Mesendoderm (in vitro differentiated cells): ENCODE measurements at regions not wholly inside any gene's neighbourhood (a gene's known extent, or its start where the extent isn't known, plus 50 kb on each side); places are given as distances from the start of the nearest gene placed in this dataset.

ENCODE experiments used
- DNase-seq: peaks from one replicate; pipeline ENCODE4 v3.0.0; 2013
- H2AK5ac ChIP-seq: 2 replicates; pipeline ENCODE4 v1.6.1; 2013; ENCODE audit warnings: low read length, inconsistent platforms
- H2BK120ac ChIP-seq: 2 replicates; pipeline ENCODE4 v1.6.1; 2013; ENCODE audit warnings: low read depth, mild to moderate bottlenecking, low read length, moderate library complexity, mixed read lengths
- H2BK15ac ChIP-seq: replicated peaks from 2 replicates; pipeline ENCODE4 v1.6.1; 2013; ENCODE audit warnings: low read depth, mild to moderate bottlenecking, moderate library complexity
- H2BK5ac ChIP-seq: 2 replicates; pipeline ENCODE4 v1.6.1; 2013; ENCODE audit warnings: low read length, inconsistent platforms
- H3K18ac ChIP-seq: 2 replicates; pipeline ENCODE4 v1.6.1; 2013; ENCODE audit warnings: mild to moderate bottlenecking, low read length, mixed read lengths
- H3K23ac ChIP-seq: one replicate; pipeline ENCODE4 v1.6.1; 2013; ENCODE audit warnings: low read length
- H3K27ac ChIP-seq: 2 replicates; pipeline ENCODE4 v1.5.1; 2013; ENCODE audit warnings: low read depth, mild to moderate bottlenecking, inconsistent platforms, low read length, moderate library complexity
- H3K27me3 ChIP-seq: 2 replicates; pipeline ENCODE4 v1.6.1; 2013; ENCODE audit warnings: low read length, control low read depth, mild to moderate bottlenecking, inconsistent platforms; ENCODE audit not compliant: insufficient read depth, poor library complexity
- H3K36me3 ChIP-seq: 2 replicates; pipeline ENCODE4 v1.6.1; 2013; ENCODE audit warnings: low read length, inconsistent platforms; ENCODE audit not compliant: control insufficient read depth, insufficient read depth
- H3K4ac ChIP-seq: one replicate; pipeline ENCODE4 v1.6.1; 2013; ENCODE audit warnings: low read depth, mild to moderate bottlenecking, low read length, moderate library complexity
- H3K4me1 ChIP-seq: 2 replicates; pipeline ENCODE4 v1.6.1; 2013; ENCODE audit warnings: low read depth, low read length, inconsistent platforms; ENCODE audit not compliant: control insufficient read depth
- H3K4me2 ChIP-seq: 2 replicates; pipeline ENCODE4 v1.6.1; 2013; ENCODE audit warnings: low read length
- H3K4me3 ChIP-seq: 2 replicates; pipeline ENCODE4 v1.5.1; 2013; ENCODE audit warnings: mild to moderate bottlenecking, low read length
- H3K56ac ChIP-seq: one replicate; pipeline ENCODE4 v1.6.1; 2013; ENCODE audit warnings: low read length
- H3K79me1 ChIP-seq: 2 replicates; pipeline ENCODE4 v1.6.1; 2013; ENCODE audit warnings: low read length, inconsistent platforms
- H3K79me2 ChIP-seq: 2 replicates; pipeline ENCODE4 v1.6.1; 2013; ENCODE audit warnings: mild to moderate bottlenecking, low read length; ENCODE audit not compliant: control insufficient read depth, insufficient read depth
- H3K9ac ChIP-seq: 2 replicates; pipeline ENCODE4 v1.6.1; 2013; ENCODE audit warnings: low read length, inconsistent platforms
- H4K5ac ChIP-seq: one replicate; pipeline ENCODE4 v1.6.1; 2013; ENCODE audit warnings: low read length
- H4K8ac ChIP-seq: one replicate; pipeline ENCODE4 v1.6.1; 2013; ENCODE audit warnings: low read depth, mild to moderate bottlenecking, control low read depth, low read length, moderate library complexity
- WGBS: extraction: QIAGEN DNeasy Blood & Tissue Kit; methylation state at CpG from one replicate; pipeline ENCODE4 v1.1.7; 2013; ENCODE audit warnings: low lambda C conversion rate, missing lambda C conversion rate; ENCODE audit not compliant: insufficient coverage; ENCODE audit errors: extremely low coverage; 5-methylcytosine and 5-hydroxymethylcytosine counted together

DNA sequence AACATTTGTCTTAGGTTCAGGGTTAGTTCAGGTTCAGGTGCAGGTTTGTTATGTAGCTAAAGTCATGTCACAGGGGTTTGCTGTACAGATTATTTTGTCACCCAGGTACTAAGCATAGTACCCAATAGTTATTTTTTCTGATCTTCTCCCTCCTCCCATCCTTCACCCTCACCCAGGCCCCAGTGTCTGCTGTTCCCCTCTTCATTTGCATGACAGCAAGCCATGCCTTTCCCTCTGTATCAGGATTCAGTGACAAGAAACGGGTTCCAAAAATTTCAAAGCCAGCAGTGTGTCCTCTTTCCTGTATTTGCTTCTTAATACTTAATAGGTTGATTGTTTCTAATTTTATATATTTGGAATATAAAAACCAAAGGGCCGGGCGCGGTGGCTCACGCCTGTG, 330.8 kb upstream of the SGCD start:
- H3K56ac ChIP-seq = no peak overlapping the region
- no CpG with 5 or more reads among the region's 5 CpGs for WGBS
- H4K8ac ChIP-seq = no peak overlapping the region
- no peak overlapping the region for H3K23ac ChIP-seq
- H2BK15ac ChIP-seq = no peak overlapping the region
- H3K27me3 ChIP-seq = no peaks in the 10 kb centered on the region
- H2BK120ac ChIP-seq = no peak overlapping the region
- DNase-seq = no peak
- H3K79me1 ChIP-seq = no peaks in the 10 kb centered on the region
- no peak overlapping the region for H2BK5ac ChIP-seq
- no peaks in the 10 kb centered on the region for H3K36me3 ChIP-seq
- H3K4me3 ChIP-seq = no peak overlapping the region
- H3K27ac ChIP-seq = no peak overlapping the region
- H3K18ac ChIP-seq = no peak overlapping the region
- H3K79me2 ChIP-seq = no peaks in the 10 kb centered on the region
- no peak overlapping the region for H3K4me2 ChIP-seq
- no peak overlapping the region for H3K4ac ChIP-seq
- no peak overlapping the region for H3K9ac ChIP-seq
- H2AK5ac ChIP-seq = no peak overlapping the region
- H3K4me1 ChIP-seq = no peaks in the 10 kb centered on the region
- no peak overlapping the region for H4K5ac ChIP-seq

DNA sequence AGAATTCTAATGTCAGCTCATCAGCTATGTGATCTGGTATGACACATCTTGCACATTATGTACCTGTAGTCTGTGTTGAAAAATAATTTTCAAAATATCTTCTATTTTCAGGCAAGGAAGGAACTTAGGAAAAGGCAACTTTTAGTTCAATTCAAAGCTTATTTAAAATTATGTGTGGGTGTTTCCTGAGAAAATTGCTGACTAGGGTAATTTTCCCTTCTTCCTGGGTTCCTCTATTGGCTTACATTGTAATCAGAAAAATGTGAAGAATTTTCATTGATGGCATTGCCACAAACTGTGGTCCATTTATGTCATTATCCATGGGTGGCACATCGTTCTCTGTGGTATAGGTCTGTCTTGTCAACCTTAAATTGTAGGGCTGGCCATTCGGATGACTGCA, 328.7 kb upstream of the SGCD start:
- H3K23ac ChIP-seq = no peak overlapping the region
- WGBS = no CpG with 5 or more reads among the region's 2 CpGs
- no peak overlapping the region for H3K4me3 ChIP-seq
- H3K4me1 ChIP-seq = no peaks in the 10 kb centered on the region
- H3K9ac ChIP-seq = no peak overlapping the region
- no peak overlapping the region for H3K18ac ChIP-seq
- H3K4ac ChIP-seq = no peak overlapping the region
- no peak overlapping the region for H3K27ac ChIP-seq
- no peak overlapping the region for H3K56ac ChIP-seq
- no peak overlapping the region for H4K5ac ChIP-seq
- no peak for DNase-seq
- H3K36me3 ChIP-seq = no peaks in the 10 kb centered on the region
- no peaks in the 10 kb centered on the region for H3K27me3 ChIP-seq
- no peak overlapping the region for H2AK5ac ChIP-seq
- no peak overlapping the region for H2BK120ac ChIP-seq
- H3K79me1 ChIP-seq = no peaks in the 10 kb centered on the region
- no peak overlapping the region for H2BK15ac ChIP-seq
- no peak overlapping the region for H4K8ac ChIP-seq
- H2BK5ac ChIP-seq = no peak overlapping the region
- no peaks in the 10 kb centered on the region for H3K79me2 ChIP-seq
- no peak overlapping the region for H3K4me2 ChIP-seq

DNA sequence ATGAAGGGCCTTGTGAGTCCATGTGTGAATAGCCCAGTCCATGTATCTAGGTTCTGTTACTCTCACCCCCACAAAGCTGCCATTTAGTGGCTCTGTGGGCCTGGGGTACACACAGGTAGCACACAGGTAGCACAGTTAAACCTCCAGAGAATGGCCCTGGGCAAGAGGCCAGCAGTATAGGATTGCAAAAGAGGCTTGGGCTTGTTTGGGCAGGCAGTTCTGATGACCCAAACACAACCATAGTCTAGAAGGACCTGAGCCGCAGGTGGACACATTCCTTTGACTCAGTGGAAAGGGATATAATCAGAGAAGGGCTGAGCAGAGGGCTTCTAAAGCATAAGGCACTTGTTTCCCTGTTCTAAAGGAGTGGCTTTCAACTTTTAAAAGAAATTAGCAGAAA, 326.8 kb upstream of the SGCD start:
- H3K79me1 ChIP-seq = no peaks in the 10 kb centered on the region
- H2AK5ac ChIP-seq = no peak overlapping the region
- H3K4me2 ChIP-seq = no peak overlapping the region
- no CpG with 5 or more reads among the region's 1 CpG for WGBS
- H2BK5ac ChIP-seq = no peak overlapping the region
- H3K4me3 ChIP-seq = no peak overlapping the region
- no peaks in the 10 kb centered on the region for H3K36me3 ChIP-seq
- H4K8ac ChIP-seq = no peak overlapping the region
- H3K23ac ChIP-seq = no peak overlapping the region
- H4K5ac ChIP-seq = no peak overlapping the region
- no peaks in the 10 kb centered on the region for H3K27me3 ChIP-seq
- H3K4ac ChIP-seq = no peak overlapping the region
- no peaks in the 10 kb centered on the region for H3K4me1 ChIP-seq
- DNase-seq = no peak
- no peak overlapping the region for H3K27ac ChIP-seq
- H3K79me2 ChIP-seq = no peaks in the 10 kb centered on the region
- no peak overlapping the region for H3K18ac ChIP-seq
- H3K9ac ChIP-seq = no peak overlapping the region
- H2BK120ac ChIP-seq = no peak overlapping the region
- H3K56ac ChIP-seq = no peak overlapping the region
- no peak overlapping the region for H2BK15ac ChIP-seq

DNA sequence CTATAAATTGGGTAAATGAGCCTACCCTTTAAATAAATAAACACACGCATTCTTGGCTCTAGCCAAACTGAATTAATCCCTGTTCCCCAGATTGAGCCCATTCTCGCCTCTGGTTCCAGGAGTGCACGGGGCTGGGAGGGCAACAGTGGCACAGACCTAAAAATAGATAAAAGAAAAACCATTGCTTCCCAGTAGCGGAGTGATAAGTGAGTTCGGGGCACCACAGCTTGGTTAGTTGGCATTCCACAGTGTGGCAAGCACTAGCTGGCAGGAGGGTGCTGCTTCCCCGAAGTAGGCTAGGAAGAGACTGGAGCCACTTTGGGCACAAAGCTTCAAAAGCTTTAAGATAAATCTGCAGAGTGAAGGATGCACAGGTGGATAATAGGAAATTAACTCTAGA, 322.2 kb upstream of the SGCD start:
- no peaks in the 10 kb centered on the region for H3K79me2 ChIP-seq
- H2BK120ac ChIP-seq = no peak overlapping the region
- no peak overlapping the region for H4K5ac ChIP-seq
- no peak overlapping the region for H3K18ac ChIP-seq
- no peak overlapping the region for H3K4me3 ChIP-seq
- no peaks in the 10 kb centered on the region for H3K36me3 ChIP-seq
- H2AK5ac ChIP-seq = no peak overlapping the region
- no peak overlapping the region for H3K9ac ChIP-seq
- no peak overlapping the region for H3K56ac ChIP-seq
- H3K23ac ChIP-seq = no peak overlapping the region
- no peak overlapping the region for H2BK5ac ChIP-seq
- H3K27ac ChIP-seq = no peak overlapping the region
- no peaks in the 10 kb centered on the region for H3K4me1 ChIP-seq
- H3K4ac ChIP-seq = no peak overlapping the region
- no peak overlapping the region for H3K4me2 ChIP-seq
- H2BK15ac ChIP-seq = no peak overlapping the region
- H3K27me3 ChIP-seq = no peaks in the 10 kb centered on the region
- no peak for DNase-seq
- H4K8ac ChIP-seq = no peak overlapping the region
- no CpG with 5 or more reads among the region's 6 CpGs for WGBS
- no peaks in the 10 kb centered on the region for H3K79me1 ChIP-seq

DNA sequence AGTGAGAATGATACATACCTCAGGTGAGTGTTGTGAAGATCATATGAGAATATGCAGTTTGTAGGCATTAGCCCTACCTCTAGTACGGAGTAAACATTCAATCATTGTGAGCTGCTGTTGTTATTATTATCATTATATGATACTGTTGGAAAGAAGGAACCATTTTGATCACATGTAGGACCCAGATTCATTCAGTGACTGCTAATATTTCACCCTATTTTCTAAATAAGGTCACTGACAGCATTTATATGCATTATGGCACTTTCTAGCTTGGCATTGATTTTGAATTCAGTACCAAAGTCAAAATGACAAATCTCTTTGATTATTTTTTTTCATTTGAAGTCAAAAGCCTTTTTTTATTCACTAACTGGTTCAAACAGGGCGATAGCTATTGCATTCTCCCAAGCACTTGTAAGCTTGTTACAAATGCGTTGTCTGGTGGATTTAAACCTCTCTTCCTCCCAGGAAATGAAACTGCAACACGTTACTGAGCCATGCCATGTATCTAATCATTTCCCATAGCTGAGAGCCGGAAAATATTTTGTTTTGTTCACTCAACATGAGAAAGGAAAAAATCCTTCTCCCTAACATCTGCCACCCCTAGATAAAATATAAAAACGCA, 320.8 kb upstream of the SGCD start:
- Histone ChIP-seq H3K79me1 (no peaks in the 10 kb centered on the region), H3K4ac (no peak overlapping the region), H2BK120ac (no peak overlapping the region), H3K27me3 (no peaks in the 10 kb centered on the region), H3K4me1 (no peaks in the 10 kb centered on the region), H3K27ac (no peak overlapping the region), H3K36me3 (no peaks in the 10 kb centered on the region), H3K79me2 (no peaks in the 10 kb centered on the region), H4K8ac (no peak overlapping the region), H3K56ac (no peak overlapping the region), H3K18ac (no peak overlapping the region), H4K5ac (no peak overlapping the region), H3K9ac (no peak overlapping the region), H3K23ac (no peak overlapping the region), H3K4me2 (no peak overlapping the region), H2AK5ac (no peak overlapping the region), H3K4me3 (no peak overlapping the region), H2BK15ac (no peak overlapping the region), H2BK5ac (no peak overlapping the region)
- no CpG with 5 or more reads among the region's 6 CpGs for WGBS
- DNase-seq = no peak

DNA sequence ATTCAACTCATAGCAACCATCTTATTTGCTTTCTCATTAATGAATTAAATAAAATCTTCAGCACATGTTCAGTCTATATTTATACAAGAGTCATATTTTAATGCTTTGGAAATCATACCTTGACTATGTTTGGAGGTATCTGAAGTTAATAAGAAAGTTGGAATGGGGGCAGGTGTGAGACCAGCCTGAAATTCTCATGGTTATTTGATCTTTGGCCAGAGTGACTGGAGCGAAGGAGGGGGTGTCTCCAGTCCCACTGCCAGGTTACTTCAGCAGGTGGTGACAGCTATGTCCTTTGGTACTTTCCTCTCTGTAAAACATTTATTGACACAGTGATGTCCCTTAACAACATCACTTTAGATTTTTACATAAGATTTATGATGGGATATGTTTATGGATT, 318.1 kb upstream of the SGCD start:
- H4K8ac ChIP-seq = no peak overlapping the region
- no CpG with 5 or more reads among the region's 1 CpG for WGBS
- no peak overlapping the region for H3K23ac ChIP-seq

More for the DNA sequence above, 318.1 kb upstream of the SGCD start:
- Histone ChIP-seq H2AK5ac (no peak overlapping the region), H3K4ac (no peak overlapping the region), H2BK5ac (no peak overlapping the region), H3K56ac (no peak overlapping the region), H3K79me2 (no peaks in the 10 kb centered on the region), H3K4me3 (no peak overlapping the region), H3K9ac (no peak overlapping the region), H3K27ac (no peak overlapping the region), H3K79me1 (no peaks in the 10 kb centered on the region), H3K4me1 (no peaks in the 10 kb centered on the region), H2BK15ac (no peak overlapping the region), H3K36me3 (no peaks in the 10 kb centered on the region), H4K5ac (no peak overlapping the region), H3K27me3 (no peaks in the 10 kb centered on the region), H2BK120ac (no peak overlapping the region), H3K18ac (no peak overlapping the region), H3K4me2 (no peak overlapping the region)
- DNase-seq = no peak
